ENCODE measurements at regions not wholly inside any gene's neighbourhood (a gene's known extent, or its start where the extent isn't known, plus 50 kb on each side); places are given as distances from the start of the nearest gene placed in this dataset.

DNA sequence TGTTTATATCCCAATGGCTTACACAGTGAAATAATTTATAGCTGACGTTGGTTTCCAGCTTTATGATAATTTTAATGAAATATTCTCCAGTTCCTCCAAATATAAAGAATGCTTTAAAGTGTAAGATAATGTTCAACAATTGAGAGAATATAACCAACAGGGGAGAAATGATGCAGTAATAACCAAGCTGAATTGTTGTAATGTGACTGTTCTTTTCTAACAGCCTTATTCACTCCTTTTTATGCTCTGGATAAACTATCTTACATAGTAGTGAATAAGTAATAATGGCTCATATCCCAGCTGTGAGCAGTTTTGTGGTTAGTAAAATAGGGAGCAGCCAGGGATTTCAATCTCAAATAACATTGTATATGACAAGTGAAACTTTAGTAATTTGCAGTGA is 2348.7 kb upstream of the ACO1 start:
- TF ChIP-seq CTCF (IDR thresholded peaks at IDR 0.05; ENCODE audit: low read depth, low read length, poor library complexity, severe bottlenecking) (no peak), EZH2phosphoT487 (IDR thresholded peaks at IDR 0.05; ENCODE audit: borderline replicate concordance, low read length) (no peak)

All from DOHH2 (cell line).